Putamen (tissue), 1 donor: ENCODE measurements at regions not wholly inside any gene's neighbourhood (a gene's known extent, or its start where the extent isn't known, plus 50 kb on each side); places are given as distances from the start of the nearest gene placed in this dataset.
"Not testable (repeated sequence)": the region's sequence is repeated elsewhere in the genome, so short reads cannot be mapped to it uniquely, and the experiment has no call there.

ENCODE experiments used
- DNase-seq: peaks from one replicate; pipeline ENCODE4 v3.0.0-alpha.2; 2016; ENCODE audit warnings: low spot score

- no peak for DNase-seq
These were observed 353.3 kb upstream of the SORCS1 start for GRCh38 chr10:107517811-107518210.

DNA sequence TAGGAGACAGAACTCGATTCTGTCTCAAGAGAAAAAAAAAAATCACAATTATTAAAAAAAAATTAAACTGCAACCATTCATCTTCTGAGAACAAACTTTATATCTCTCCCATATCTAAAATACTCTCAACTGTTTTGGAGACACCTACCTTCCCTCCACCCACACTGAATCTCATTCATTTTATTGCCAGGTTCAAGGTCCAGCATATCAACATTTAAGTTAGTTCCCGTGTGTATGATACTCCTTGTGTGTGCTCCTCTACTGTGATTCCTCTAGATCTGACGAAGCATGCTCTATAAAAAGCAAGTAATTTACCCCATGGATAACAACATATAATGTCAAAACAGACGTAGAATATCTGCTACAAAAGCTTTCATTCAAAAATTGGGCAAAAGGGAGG, 351.8 kb upstream of the SORCS1 start:
- no peak for DNase-seq

DNA sequence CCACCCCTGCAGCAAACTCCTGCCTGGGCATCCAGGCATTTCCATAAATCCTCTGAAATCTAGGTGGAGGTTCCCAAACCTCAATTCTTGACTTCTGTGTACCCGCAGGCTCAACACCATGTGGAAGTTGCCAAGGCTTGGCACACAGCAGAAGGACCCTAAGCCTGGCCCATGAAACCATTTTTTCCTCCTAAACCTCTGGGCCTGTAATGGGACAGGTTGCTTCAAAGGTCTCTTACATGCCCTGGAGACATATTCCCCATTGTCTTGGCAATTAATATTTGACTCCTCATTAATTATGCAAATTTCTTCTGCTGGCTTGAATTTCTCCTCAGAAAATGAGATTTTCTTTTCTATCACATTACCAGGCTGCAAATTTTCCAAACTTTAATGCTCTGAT, 339.5 kb upstream of the SORCS1 start:
- DNase-seq, result not testable (repeated sequence)

DNA sequence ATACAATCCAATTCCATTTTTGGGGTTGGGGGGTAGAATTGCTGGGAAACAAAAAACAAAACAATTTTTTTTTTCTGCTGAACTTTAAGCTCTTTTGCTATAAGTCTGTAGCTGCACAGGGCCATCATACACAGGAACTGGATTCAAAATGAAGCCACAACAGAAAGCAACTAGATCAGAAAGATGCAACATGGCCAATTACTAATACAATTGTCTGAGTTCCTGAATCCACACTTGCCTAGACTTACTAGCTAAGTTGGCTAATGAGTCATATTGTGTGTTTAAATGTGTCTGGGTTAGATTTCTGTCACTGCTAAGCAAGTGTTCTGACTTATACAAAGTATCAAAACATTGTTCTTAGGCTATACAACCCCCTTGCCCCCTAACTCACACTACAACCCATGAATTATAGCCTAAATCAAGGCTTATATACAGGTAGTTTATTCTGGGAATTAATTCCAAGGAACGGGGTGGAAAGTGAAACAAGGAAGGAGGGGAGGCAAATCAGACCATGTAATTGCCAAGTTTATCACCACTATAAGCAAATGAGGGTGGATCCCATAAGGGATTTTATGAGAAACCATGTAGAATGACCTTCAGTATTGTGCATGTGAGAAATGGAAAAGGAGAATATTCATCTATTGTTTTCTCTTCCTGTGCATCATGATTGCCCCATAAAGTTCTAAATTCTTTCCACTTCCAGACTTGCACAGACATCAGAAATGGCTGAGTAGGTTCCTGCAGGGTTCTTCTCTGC, 337.9 kb upstream of the SORCS1 start:
- no peak for DNase-seq

- no peak for DNase-seq
These were observed 334.5 kb upstream of the SORCS1 start for GRCh38 chr10:107498983-107499382.

- DNase-seq, result no peak
These were observed 332.5 kb upstream of the SORCS1 start for GRCh38 chr10:107497024-107497423.

DNA sequence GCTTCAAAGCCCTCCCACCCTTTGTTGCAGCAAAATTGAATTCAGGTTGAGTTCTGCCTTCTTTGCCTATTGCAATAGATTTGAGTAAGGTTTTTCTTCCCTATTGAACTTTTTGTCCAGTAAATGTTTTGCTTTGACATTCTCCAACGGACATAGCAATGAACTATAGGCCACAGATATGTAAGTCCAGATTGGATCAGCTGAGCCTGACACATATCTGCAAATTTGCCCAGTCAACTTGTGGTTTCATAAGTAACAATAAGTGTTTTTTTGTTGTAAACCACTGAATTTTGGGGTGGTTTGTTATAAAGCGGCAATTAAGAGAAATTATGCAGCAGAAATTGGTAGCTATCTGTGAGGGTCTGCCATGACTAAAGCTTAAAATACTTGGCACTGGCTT, 332.1 kb upstream of the SORCS1 start:
- DNase-seq, result no peak

DNA sequence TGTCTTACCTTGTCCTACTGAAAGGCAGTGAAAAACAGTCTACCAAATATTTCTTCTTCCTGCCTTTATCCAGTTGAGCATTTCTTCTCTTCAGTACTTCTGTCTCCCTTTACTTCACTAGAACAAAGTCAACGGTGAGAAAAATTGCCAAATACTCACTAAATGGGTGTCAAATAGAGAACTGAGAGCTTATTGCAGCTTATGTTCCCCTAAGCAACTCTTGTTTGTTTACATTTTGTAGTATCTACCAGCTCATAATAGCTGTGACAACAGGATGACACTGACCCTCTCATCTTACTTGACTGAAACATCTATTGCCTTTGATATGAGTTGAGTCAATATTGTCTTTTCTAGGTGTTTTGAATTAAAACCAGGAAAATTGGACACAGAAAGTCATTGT, 327.9 kb upstream of the SORCS1 start:
- no peak for DNase-seq

- DNase-seq, result no peak
These were observed 325.9 kb upstream of the SORCS1 start for GRCh38 chr10:107490389-107490788.

DNA sequence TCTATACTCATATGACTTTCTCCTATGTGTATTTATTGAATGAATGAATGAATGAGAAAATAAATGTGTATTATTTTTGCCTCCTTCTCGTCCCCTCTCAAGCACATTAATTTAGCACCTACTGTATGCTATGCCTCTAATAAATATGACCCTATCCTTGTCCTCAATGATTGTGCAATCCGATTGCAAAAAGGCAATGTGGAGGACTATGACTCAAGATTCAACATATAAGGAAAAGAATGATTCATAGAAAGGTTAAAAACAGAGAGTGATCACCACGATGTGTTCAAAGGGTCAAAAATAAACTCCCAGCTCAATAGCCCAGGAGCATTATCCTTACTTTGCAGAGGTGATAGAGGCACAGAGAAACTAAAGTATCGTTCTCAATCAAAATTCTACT, 322.8 kb upstream of the SORCS1 start:
- DNase-seq, result no peak

- DNase-seq, result no peak
These were observed 320.5 kb upstream of the SORCS1 start for GRCh38 chr10:107485019-107485418.

- DNase-seq, result no peak
These were observed 317.4 kb upstream of the SORCS1 start for GRCh38 chr10:107481881-107482280.

DNA sequence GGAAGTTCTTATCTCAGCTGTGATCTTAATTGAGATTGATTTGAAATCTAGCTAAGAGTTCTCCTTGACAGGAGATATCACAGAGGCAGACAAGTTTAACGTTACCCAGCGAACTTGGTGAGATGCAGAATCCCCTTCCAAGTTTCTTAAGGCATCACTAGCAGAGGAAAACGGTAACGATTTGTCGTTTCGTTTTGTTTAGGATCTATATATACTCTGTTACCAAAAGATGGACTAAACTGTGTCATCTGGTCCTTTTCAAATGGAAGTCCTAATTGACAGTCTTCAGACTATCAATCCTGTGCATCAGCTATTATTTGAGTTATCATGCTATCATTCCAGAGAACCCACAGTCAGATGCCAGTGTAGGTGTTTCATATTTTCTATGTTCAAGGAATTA, 316.7 kb upstream of the SORCS1 start:
- no peak for DNase-seq

- no peak for DNase-seq
These were observed 316.3 kb upstream of the SORCS1 start for GRCh38 chr10:107480781-107481180.

DNA sequence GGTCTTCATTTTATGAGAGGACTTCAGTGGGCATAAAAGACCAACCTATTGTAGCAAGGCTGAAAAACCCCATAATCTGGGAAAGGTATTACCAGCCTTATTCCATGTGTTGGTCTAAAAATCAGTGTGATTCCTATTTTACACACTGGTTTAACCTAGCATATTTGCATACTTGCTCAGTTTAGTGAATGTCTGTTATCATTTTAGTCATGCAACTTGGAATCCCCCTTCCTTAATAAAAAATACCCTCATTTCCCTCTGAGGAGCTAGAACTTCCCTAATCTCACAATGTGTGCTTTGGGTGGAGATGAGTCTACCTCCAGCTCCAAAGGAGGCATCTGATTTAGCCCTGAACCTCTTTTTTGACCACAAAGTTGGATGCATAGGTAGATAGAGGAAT, 312.8 kb upstream of the SORCS1 start:
- no peak for DNase-seq

- DNase-seq, result no peak
These were observed 311.9 kb upstream of the SORCS1 start for GRCh38 chr10:107476408-107476807.

- no peak for DNase-seq
These were observed 310.1 kb upstream of the SORCS1 start for GRCh38 chr10:107474650-107475049.

DNA sequence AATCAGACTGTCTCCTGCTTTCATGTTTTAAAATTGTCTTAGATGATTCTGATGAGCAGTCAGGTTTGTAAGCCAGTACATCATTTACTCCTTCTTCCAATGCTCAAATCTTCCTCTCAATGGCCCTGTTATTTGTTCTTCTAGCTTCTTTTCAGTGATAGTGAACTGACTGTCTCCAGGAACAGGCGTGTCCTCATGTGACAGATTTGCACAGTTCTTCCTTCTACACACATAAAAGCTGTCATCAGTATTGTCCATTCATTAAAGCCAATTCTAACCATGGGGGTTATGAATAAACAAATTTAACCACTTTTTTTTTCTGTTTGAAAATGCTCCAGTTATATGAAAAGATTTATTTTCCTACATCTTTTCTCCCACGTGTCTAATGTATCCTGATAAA, 308.7 kb upstream of the SORCS1 start:
- DNase-seq, result no peak

DNA sequence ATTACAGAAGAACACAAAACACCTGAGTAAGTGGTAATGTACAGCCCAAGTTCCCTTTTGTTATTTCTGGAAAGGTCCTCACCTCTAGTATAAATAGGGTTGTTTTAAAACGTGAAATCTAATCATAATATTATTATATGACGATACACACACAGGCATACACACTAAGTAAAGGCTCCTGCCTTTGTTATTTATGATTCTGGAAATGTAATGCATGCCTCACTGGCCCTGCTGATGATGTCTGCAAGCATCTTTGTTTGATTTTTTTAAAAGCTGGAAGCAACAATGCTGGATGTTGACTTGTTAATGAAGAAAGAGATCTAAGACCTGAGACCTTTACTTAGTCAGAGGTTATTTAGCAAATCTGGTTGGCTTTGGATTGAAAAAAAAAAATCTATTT, 307.4 kb upstream of the SORCS1 start:
- DNase-seq, result no peak

- no peak for DNase-seq
These were observed 289.1 kb upstream of the SORCS1 start for GRCh38 chr10:107453561-107453960.

DNA sequence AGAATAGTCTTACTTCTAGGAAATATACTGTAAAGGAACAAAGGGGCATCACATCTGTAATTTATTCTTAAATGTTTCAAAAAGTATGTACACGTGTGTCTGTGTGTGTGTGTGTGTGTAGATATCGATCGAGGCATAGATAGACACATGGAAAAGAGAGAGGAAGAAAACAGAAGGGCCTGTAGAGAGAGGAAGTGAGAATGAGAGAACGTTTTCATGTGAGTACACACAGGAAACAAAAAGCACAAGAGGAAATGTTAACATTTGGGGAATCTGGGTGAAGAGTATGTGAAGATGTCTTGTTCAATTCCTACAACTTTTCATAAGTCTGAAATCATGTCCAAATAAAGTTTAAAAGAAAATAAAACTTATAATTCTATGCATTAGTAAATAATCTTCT, 286.5 kb upstream of the SORCS1 start:
- DNase-seq, result no peak

GRCh38 chr10:107450056-107450455, 285.6 kb upstream of the SORCS1 start:
- no peak for DNase-seq

- DNase-seq, result no peak
These were observed 279.9 kb upstream of the SORCS1 start for GRCh38 chr10:107444443-107444842.

DNA sequence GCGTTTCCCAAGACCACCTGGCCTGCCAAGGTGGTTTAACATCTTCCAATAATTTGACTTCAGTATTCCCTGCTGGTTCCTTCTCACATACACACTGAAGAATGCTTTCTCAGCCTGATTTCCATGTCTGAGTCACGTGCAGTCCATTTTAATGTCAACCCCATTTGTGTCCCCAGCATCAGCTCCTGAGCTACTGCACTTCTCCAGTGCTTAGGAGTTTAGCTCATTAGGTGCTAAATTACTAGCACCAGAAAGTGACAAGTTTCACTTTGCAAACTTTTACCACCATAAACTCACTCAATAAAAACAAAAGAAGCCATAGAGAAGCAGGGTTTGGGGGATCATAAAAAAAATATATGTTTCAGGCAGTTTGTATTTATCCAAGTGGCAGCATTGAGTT, 279.3 kb upstream of the SORCS1 start:
- DNase-seq, result no peak

DNA sequence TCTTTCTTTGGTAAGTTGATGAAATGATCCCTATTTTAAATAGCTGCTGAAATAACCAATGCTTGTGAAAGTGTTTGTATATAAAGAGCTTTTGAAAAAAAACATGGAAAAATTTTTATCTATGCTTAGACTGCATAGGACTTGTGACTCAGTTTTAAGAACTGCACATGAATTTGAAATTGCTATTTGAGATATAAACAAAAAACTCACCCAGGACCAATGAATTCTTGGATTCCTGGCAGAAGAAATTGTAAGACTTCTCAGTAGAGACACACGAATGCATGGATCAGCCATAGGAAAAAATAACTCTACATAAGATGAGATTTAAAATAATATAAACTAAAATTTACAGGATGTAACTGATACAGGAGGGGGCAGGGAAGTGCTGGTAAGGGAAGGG, 278.8 kb upstream of the SORCS1 start:
- no peak for DNase-seq
